ENCODE measurements at regions not wholly inside any gene's neighbourhood (a gene's known extent, or its start where the extent isn't known, plus 50 kb on each side); places are given as distances from the start of the nearest gene placed in this dataset.

DNA sequence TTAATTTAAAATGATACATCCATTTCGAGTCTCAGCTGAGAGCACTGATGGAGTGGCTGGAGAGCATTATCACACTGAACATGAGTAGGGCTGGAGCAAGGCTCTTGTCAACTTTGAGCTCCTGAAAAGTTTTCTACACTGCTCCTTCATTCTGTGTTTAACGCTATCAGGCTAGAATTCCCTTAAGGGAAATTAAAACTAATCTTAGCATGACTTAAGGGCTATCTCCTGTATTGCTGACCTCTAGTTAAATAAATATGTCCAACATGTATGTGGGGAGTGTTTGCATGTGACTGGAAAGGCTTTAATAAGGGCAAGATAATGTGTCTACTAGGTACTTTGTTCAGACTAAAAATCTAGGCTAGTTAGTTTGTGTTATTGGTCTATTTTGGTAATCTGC lies 116.7 kb upstream of the CAND1 start:
- no peak overlapping the region for H3K27ac Mint-ChIP-seq
- H3K4me1 Mint-ChIP-seq, result no peaks in the 10 kb centered on the region
- peaks cover 2 to 9% of the 10 kb centered on the region in 2 donors for H3K27me3 Mint-ChIP-seq
- H3K27ac ChIP-seq (ENCODE audit: low read depth, low read length), result no peak overlapping the region
- H3K4me3 ChIP-seq (ENCODE audit: low read length in 2 of 2), result no peak overlapping the region
- intact Hi-C loops (cut with micrococcal nuclease), result no loop called here
- ChIA-PET CTCF (ENCODE audit: partially characterized antibody) (interaction anchor here (2.5 kb wide), 1 partner anchor 9 kb away, joined by 10 read pairs; no protein-coding TSS in a partner anchor), POLR2A (ENCODE audit: partially characterized antibody) (no interaction called here)
- no peaks in the 10 kb centered on the region for H3K36me3 ChIP-seq (ENCODE audit: insufficient read depth, low read length)
- no peak overlapping the region for H3K4me3 Mint-ChIP-seq
- H3K9me3 ChIP-seq (ENCODE audit: control insufficient read depth in 1 of 2, low read length in 2 of 2), result no peaks in the 10 kb centered on the region
- no peaks in the 10 kb centered on the region for H3K9me3 Mint-ChIP-seq
- H3K27me3 ChIP-seq (ENCODE audit: insufficient read depth, low read length), result no peaks in the 10 kb centered on the region
- H3K36me3 Mint-ChIP-seq, result no peaks in the 10 kb centered on the region
- no peak for DNase-seq
- no peaks in the 10 kb centered on the region for H3K4me1 ChIP-seq (ENCODE audit: insufficient read depth, low read length)

DNA sequence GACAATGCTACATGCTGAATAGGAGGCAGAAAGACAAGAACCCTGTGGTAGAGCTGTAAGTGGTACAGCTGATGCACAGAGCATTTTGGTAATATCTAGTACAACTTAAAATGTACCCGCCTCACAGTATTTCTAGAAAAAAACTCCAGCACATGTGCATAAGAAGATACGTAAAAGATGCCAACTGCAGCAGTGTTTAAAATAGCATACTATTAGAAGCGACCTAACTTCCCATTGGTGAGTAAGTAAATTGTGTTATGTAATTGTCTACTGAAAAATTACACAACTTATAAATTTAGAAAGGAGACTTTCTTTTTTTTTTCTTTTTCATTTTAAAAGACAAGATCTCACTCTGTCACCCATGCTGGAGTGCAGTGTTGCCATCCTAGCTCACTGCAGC lies 114.3 kb upstream of the CAND1 start:
- Histone ChIP-seq H3K27me3 (ENCODE audit: insufficient read depth, low read length) (no peaks in the 10 kb centered on the region), H3K36me3 (ENCODE audit: insufficient read depth, low read length) (no peaks in the 10 kb centered on the region), H3K27ac (ENCODE audit: low read depth, low read length) (no peak overlapping the region), H3K4me1 (ENCODE audit: insufficient read depth, low read length) (no peaks in the 10 kb centered on the region), H3K9me3 (ENCODE audit: control insufficient read depth in 1 of 2, low read length in 2 of 2) (no peaks in the 10 kb centered on the region), H3K4me3 (ENCODE audit: low read length in 2 of 2) (no peak overlapping the region)
- H3K27ac Mint-ChIP-seq, result no peak overlapping the region
- CTCF ChIA-PET (ENCODE audit: partially characterized antibody), result no interaction called here
- H3K27me3 Mint-ChIP-seq, result peaks cover 2 to 9% of the 10 kb centered on the region in 2 donors
- H3K4me1 Mint-ChIP-seq, result no peaks in the 10 kb centered on the region
- no peaks in the 10 kb centered on the region for H3K9me3 Mint-ChIP-seq
- intact Hi-C loops (cut with micrococcal nuclease), result no loop called here
- no peak overlapping the region for H3K4me3 Mint-ChIP-seq
- POLR2A ChIA-PET (ENCODE audit: partially characterized antibody), result no interaction called here
- no peak for DNase-seq
- no peaks in the 10 kb centered on the region for H3K36me3 Mint-ChIP-seq

DNA sequence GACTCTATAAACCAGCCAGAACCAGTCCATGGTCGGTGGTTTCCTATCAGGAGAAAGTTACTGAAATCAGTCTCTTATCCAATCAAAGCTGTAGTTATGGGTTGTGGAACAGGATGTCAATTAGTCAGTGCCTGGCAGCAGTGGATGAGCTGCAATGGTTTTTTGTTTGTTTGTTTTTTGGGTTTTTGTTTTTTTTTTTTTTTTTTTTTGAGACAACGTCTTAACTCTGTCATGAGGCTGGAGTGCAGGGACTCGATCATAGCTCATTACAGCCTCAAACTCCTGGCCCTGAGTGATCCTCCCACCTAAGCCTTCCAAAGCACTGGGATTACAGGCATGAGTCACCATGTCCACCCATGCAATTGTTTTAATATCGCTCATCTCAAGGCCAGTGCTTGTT lies 113.3 kb upstream of the CAND1 start:
- H3K9me3 ChIP-seq (ENCODE audit: control insufficient read depth in 1 of 2, low read length in 2 of 2), result no peaks in the 10 kb centered on the region
- peaks cover 2 to 9% of the 10 kb centered on the region in 2 donors for H3K27me3 Mint-ChIP-seq
- no peaks in the 10 kb centered on the region for H3K9me3 Mint-ChIP-seq
- H3K27ac ChIP-seq (ENCODE audit: low read depth, low read length), result no peak overlapping the region
- CTCF ChIA-PET (ENCODE audit: partially characterized antibody), result no interaction called here
- H3K27me3 ChIP-seq (ENCODE audit: insufficient read depth, low read length), result no peaks in the 10 kb centered on the region
- no peaks in the 10 kb centered on the region for H3K36me3 ChIP-seq (ENCODE audit: insufficient read depth, low read length)
- H3K27ac Mint-ChIP-seq, result no peak overlapping the region
- no peak overlapping the region for H3K4me3 ChIP-seq (ENCODE audit: low read length in 2 of 2)
- H3K4me1 ChIP-seq (ENCODE audit: insufficient read depth, low read length), result no peaks in the 10 kb centered on the region
- H3K4me1 Mint-ChIP-seq, result no peaks in the 10 kb centered on the region
- DNase-seq, result no peak
- POLR2A ChIA-PET (ENCODE audit: partially characterized antibody), result interaction anchor here (0.6 kb wide), 1 partner anchor 13 kb away, joined by 3 read pairs; no protein-coding TSS in a partner anchor
- intact Hi-C loops (cut with micrococcal nuclease), result no loop called here
- no peaks in the 10 kb centered on the region for H3K36me3 Mint-ChIP-seq
- H3K4me3 Mint-ChIP-seq, result no peak overlapping the region

DNA sequence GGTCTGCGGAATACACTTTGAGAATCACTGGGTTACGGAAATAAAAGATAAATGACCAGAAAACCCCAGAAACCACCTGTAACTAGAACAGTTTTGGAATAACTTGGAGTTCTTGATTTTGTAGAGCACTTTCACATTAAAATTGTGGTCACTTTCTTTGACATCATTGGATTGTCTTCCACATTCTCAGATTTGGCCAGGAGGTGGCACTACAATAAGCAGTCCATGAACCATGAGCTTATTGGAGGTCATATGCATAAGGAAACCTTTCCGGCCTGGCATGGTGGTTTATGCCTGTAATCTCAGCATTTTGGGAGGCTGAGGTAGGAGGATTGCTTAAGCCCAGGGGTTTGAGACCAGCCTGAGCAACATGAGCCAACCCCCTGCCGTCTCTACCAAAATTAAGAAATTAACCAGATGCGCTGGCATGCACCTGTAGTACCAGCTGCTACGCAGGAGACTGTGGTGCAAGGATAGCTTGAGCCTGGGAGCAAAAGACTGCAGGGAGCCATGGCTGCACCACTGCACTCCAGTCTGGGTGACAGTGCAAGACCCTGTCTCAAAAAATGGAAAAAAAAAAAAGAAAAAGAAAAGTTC lies 107.7 kb upstream of the CAND1 start:
- no peak overlapping the region for H3K27ac Mint-ChIP-seq
- Histone ChIP-seq H3K4me1 (ENCODE audit: insufficient read depth, low read length) (no peaks in the 10 kb centered on the region), H3K4me3 (ENCODE audit: low read length in 2 of 2) (no peak overlapping the region), H3K9me3 (ENCODE audit: control insufficient read depth in 1 of 2, low read length in 2 of 2) (no peaks in the 10 kb centered on the region), H3K27ac (ENCODE audit: low read depth, low read length) (no peak overlapping the region), H3K36me3 (ENCODE audit: insufficient read depth, low read length) (no peaks in the 10 kb centered on the region), H3K27me3 (ENCODE audit: insufficient read depth, low read length) (no peaks in the 10 kb centered on the region)
- no peaks in the 10 kb centered on the region for H3K9me3 Mint-ChIP-seq
- H3K36me3 Mint-ChIP-seq, result no peaks in the 10 kb centered on the region
- ChIA-PET CTCF (ENCODE audit: partially characterized antibody) (interaction anchor here (0.9 to 2.0 kb wide), 10 partner anchors 9 to 781 kb away, joined by 3 to 10 read pairs (median 4); partner anchors contain the start of gene CAND1), POLR2A (ENCODE audit: partially characterized antibody) (no interaction called here)
- H3K4me1 Mint-ChIP-seq, result no peaks in the 10 kb centered on the region
- peaks cover 2% of the 10 kb centered on the region in 2 donors for H3K27me3 Mint-ChIP-seq
- H3K4me3 Mint-ChIP-seq, result no peak overlapping the region
- DNase-seq, result peak; percentile 8 to 37 (median 18)
- intact Hi-C loops (cut with micrococcal nuclease), result loop anchor here (5.0 kb wide), 1 partner anchor 106 kb away; the partner anchor contains the start of gene CAND1

DNA sequence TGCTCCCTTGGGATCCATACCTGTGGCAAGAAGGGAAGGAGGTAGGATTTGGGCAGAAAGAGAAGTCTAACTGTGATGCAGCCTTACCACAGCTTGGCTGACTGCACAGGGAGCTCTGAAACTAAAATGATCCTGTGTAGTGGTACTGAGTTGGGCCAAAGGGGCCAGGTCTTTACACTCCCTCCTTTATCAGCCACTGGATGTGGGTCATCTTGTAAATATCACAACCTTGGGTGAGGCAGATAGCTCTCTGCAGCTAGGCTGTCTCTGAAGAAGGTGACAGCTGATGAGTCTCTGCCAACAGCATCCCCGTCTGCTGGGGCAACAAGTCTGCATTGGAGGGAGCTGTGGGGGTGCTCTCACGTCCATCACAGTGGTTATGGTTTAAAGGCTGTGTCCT lies 95.9 kb upstream of the CAND1 start:
- Histone ChIP-seq H3K27me3 (ENCODE audit: insufficient read depth, low read length) (no peaks in the 10 kb centered on the region), H3K36me3 (ENCODE audit: insufficient read depth, low read length) (no peaks in the 10 kb centered on the region), H3K4me3 (ENCODE audit: low read length in 2 of 2) (no peak overlapping the region), H3K4me1 (ENCODE audit: insufficient read depth, low read length) (no peaks in the 10 kb centered on the region), H3K9me3 (ENCODE audit: control insufficient read depth in 1 of 2, low read length in 2 of 2) (no peaks in the 10 kb centered on the region), H3K27ac (ENCODE audit: low read depth, low read length) (no peak overlapping the region)
- no peaks in the 10 kb centered on the region for H3K4me1 Mint-ChIP-seq
- DNase-seq, result no peak
- no peak overlapping the region for H3K4me3 Mint-ChIP-seq
- intact Hi-C loops (cut with micrococcal nuclease), result no loop called here
- peaks cover 13 to 15% of the 10 kb centered on the region in 2 donors for H3K27me3 Mint-ChIP-seq
- ChIA-PET CTCF (ENCODE audit: partially characterized antibody) (no interaction called here), POLR2A (ENCODE audit: partially characterized antibody) (no interaction called here)
- no peaks in the 10 kb centered on the region for H3K36me3 Mint-ChIP-seq
- no peak overlapping the region for H3K27ac Mint-ChIP-seq
- peaks cover 0 to 2% (median 0%) of the 10 kb centered on the region in 8 donors for H3K9me3 Mint-ChIP-seq

DNA sequence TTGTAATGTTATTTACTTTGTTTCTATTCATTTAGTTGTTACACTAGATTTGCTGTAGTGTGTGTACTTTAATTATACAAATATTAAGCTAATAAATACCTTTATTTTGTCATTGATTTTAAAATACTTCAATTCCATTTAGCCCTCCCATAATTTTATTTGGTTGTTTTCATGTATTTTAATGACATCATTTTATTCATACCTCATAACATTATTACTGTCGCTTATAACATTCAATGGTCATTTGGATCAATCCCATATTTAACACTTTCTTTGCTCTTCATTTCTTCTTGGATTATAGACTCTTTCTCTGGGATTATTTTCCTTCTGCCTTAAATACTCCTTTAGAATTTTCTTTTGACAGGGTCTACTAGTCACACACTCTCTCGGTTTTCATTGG lies 86.6 kb upstream of the CAND1 start:
- POLR2A ChIA-PET (ENCODE audit: partially characterized antibody), result no interaction called here
- Histone ChIP-seq H3K36me3 (ENCODE audit: insufficient read depth, low read length) (no peaks in the 10 kb centered on the region), H3K27me3 (ENCODE audit: insufficient read depth, low read length) (no peaks in the 10 kb centered on the region), H3K9me3 (ENCODE audit: control insufficient read depth in 1 of 2, low read length in 2 of 2) (no peaks in the 10 kb centered on the region), H3K27ac (ENCODE audit: low read depth, low read length) (no peak overlapping the region), H3K4me1 (ENCODE audit: insufficient read depth, low read length) (no peaks in the 10 kb centered on the region), H3K4me3 (ENCODE audit: low read length in 2 of 2) (no peak overlapping the region)
- H3K4me3 Mint-ChIP-seq, result no peak overlapping the region
- peaks cover 20 to 23% of the 10 kb centered on the region in 2 donors for H3K27me3 Mint-ChIP-seq
- no peak for DNase-seq
- intact Hi-C loops (cut with micrococcal nuclease), result no loop called here
- CTCF ChIA-PET (ENCODE audit: partially characterized antibody), result no interaction called here
- H3K27ac Mint-ChIP-seq, result no peak overlapping the region
- H3K4me1 Mint-ChIP-seq, result no peaks in the 10 kb centered on the region
- peaks cover 0 to 8% (median 1%) of the 10 kb centered on the region in 8 donors for H3K9me3 Mint-ChIP-seq
- H3K36me3 Mint-ChIP-seq, result no peaks in the 10 kb centered on the region

DNA sequence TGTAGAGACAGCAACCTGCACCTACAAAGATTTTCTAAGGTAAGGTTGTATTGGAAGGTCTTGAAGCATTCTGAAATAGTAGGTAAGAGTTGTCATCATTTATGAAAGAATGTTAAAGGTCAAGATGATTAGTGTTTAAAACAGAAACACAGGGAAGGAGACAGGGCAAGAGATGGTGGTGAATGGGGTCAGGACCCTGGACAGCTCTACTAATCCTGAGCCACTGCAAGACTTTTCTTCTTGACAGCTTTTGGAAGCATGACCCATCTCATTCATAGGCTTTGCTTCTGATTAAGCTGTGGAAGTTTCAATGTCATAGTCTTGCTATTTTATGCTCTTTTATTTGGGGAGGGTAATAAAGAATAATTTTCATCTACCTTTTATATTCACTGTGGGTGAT lies 75.5 kb upstream of the CAND1 start:
- H3K9me3 Mint-ChIP-seq, result peaks cover 0 to 2% (median under 1%) of the 10 kb centered on the region in 8 donors
- peak in 3 of 5 donors; percentile 0 to 16 (median 7) for DNase-seq
- Histone ChIP-seq H3K27me3 (ENCODE audit: insufficient read depth, low read length) (no peaks in the 10 kb centered on the region), H3K4me1 (ENCODE audit: insufficient read depth, low read length) (no peaks in the 10 kb centered on the region), H3K36me3 (ENCODE audit: insufficient read depth, low read length) (no peaks in the 10 kb centered on the region), H3K9me3 (ENCODE audit: control insufficient read depth in 1 of 2, low read length in 2 of 2) (no peaks in the 10 kb centered on the region), H3K4me3 (ENCODE audit: low read length in 2 of 2) (no peak overlapping the region), H3K27ac (ENCODE audit: low read depth, low read length) (no peak overlapping the region)
- ChIA-PET CTCF (ENCODE audit: partially characterized antibody) (no interaction called here), POLR2A (ENCODE audit: partially characterized antibody) (no interaction called here)
- no peaks in the 10 kb centered on the region for H3K36me3 Mint-ChIP-seq
- H3K27ac Mint-ChIP-seq, result no peak overlapping the region
- H3K27me3 Mint-ChIP-seq, result peaks cover 11% of the 10 kb centered on the region in 2 donors
- no peaks in the 10 kb centered on the region for H3K4me1 Mint-ChIP-seq
- H3K4me3 Mint-ChIP-seq, result no peak overlapping the region
- intact Hi-C loops (cut with micrococcal nuclease), result no loop called here
